HepG2 (cell line): ENCODE measurements at regions not wholly inside any gene's neighbourhood (a gene's known extent, or its start where the extent isn't known, plus 50 kb on each side); places are given as distances from the start of the nearest gene placed in this dataset.

Source experiments
- ATAC-seq: fragments of 200-7000 bp; cut with Tn5 transposase; 3 replicates; pipeline ENCODE4 v1.9.1; 2020; ENCODE audit warnings: mild to moderate bottlenecking, moderate library complexity
- BruUV-seq: library from RNA; stranded (reverse); fragments of 400-500 nt; replicated peaks from 2 replicates; lab custom pipeline; 2021; lab: Mats Ljungman, UMichigan
- CTCF ChIA-PET: fragments of 300-600 bp; formaldehyde crosslinking; extraction: SDS; loops from one replicate; lab custom pipeline; 2021; ENCODE audit warnings: low total read pairs, inconsistent platforms, low intra/inter-chr PET ratio; lab: Yijun Ruan, JAX
- POLR2A ChIA-PET: fragments of 350-600 bp; sonication (Branson Sonifier 250); formaldehyde crosslinking; loops from one replicate; lab custom pipeline; 2020; ENCODE audit warnings: antibody characterized with exemption, inconsistent platforms; lab: Yijun Ruan, JAX
- DNase-seq: peaks from one replicate; pipeline ENCODE4 v3.0.0-alpha.2; 2015; ENCODE audit warnings: low spot score
- FAIRE-seq: peaks from 3 replicates; lab custom pipeline; 2011; peaks lifted over from hg19 to GRCh38; lab: Jason Lieb, UNC
- H2AFZ ChIP-seq: one replicate; pipeline ENCODE4 v1.6.1; 2011; ENCODE audit warnings: low read length, inconsistent platforms
- H3K27ac ChIP-seq: fragments of 300-600 bp; 3 replicates; pipeline ENCODE4 v1.8.0; 2011; ENCODE audit warnings: mixed run types, mild to moderate bottlenecking, mixed read lengths, low read length, inconsistent platforms; ENCODE audit not compliant: insufficient read depth; ENCODE audit errors: extremely low read length
- H3K27me3 ChIP-seq, 2 experiments: fragments of 200-600 bp in 1 of 2; 2 replicates in 1 of 2; 3 replicates in 1 of 2; pipeline versions ENCODE4 v1.6.0 to v1.8.0; 2011; ENCODE audit warnings: low read length in 2 of 2, mild to moderate bottlenecking in 2 of 2, moderate library complexity in 2 of 2, inconsistent platforms in 1 of 2; ENCODE audit not compliant: insufficient read depth in 2 of 2, control insufficient read depth in 1 of 2
- H3K36me3 ChIP-seq, 2 experiments: fragments of 200-600 bp in 1 of 2; replicated peaks in 1 of 2; 2 replicates in 1 of 2; 3 replicates in 1 of 2; pipeline versions ENCODE4 v1.5.1 to v1.8.0; 2011; ENCODE audit warnings: low read length in 2 of 2, inconsistent platforms in 1 of 2; ENCODE audit not compliant: insufficient read depth in 2 of 2, control insufficient read depth in 1 of 2
- H3K4me1 ChIP-seq: 2 replicates; pipeline ENCODE4 v1.5.1; 2012; ENCODE audit warnings: low read length, inconsistent platforms; ENCODE audit not compliant: insufficient read depth
- H3K4me2 ChIP-seq: 2 replicates; pipeline ENCODE4 v1.6.0; 2011; ENCODE audit warnings: low read depth, low read length, inconsistent platforms
- H3K4me3 ChIP-seq, 3 experiments: fragments of 200-600 bp in 1 of 3; sonication (generic), shearing (Covaris generic) in 1 of 3; replicated peaks in 1 of 3; 2 replicates each; pipeline ENCODE4 v1.5.1; 2011 to 2016; ENCODE audit warnings: low read length in 3 of 3, inconsistent platforms in 2 of 3, low read depth in 2 of 3, mild to moderate bottlenecking in 2 of 3, control low read depth in 1 of 3, mixed read lengths in 1 of 3; ENCODE audit not compliant: insufficient read depth in 1 of 3
- H3K79me2 ChIP-seq: one replicate; pipeline ENCODE4 v1.6.1; 2011; ENCODE audit warnings: low read length, inconsistent platforms; ENCODE audit not compliant: insufficient read depth
- H3K9ac ChIP-seq: 2 replicates; pipeline ENCODE4 v1.6.0; 2011; ENCODE audit warnings: mild to moderate bottlenecking, low read depth, low read length, inconsistent platforms; ENCODE audit not compliant: insufficient read depth
- H3K9me3 ChIP-seq: 2 replicates; pipeline ENCODE4 v1.5.1; 2012; ENCODE audit warnings: mild to moderate bottlenecking, low read length
- H4K20me1 ChIP-seq: 2 replicates; pipeline ENCODE4 v1.6.0; 2011; ENCODE audit warnings: inconsistent platforms, mild to moderate bottlenecking, low read length, moderate library complexity; ENCODE audit not compliant: insufficient read depth
- ZNF296 ChIP-seq: sonication (generic); formaldehyde crosslinking; conservative IDR thresholded peaks from 2 replicates; pipeline ENCODE4 v1.5.0; 2020; ENCODE audit warnings: mild to moderate bottlenecking, missing genetic modification reagents
- ZNF350 ChIP-seq: sonication (generic); formaldehyde crosslinking; IDR thresholded peaks from 2 replicates; pipeline ENCODE4 v1.4.0; 2020; ENCODE audit warnings: mild to moderate bottlenecking, low read depth, missing genetic modification reagents, borderline replicate concordance
- ZNF607 ChIP-seq: sonication (generic); formaldehyde crosslinking; IDR thresholded peaks from 2 replicates; pipeline ENCODE4 v1.5.1; 2020; ENCODE audit warnings: missing genetic modification reagents, mild to moderate bottlenecking, borderline replicate concordance
- WGBS: methylation state at CpG from one replicate; pipeline ENCODE4 v1.1.6; 2017; ENCODE audit warnings: low lambda C conversion rate; 5-methylcytosine and 5-hydroxymethylcytosine counted together
- in situ Hi-C: cut with HindIII; loops from 2 replicates; pipeline ENCODE4 v1.10.0; 2017; ENCODE audit warnings: low pct_unique_long_range_greater_than_20kb; ENCODE audit not compliant: extremely low pct_ligation_motif_present
- intact Hi-C: fragments of 100-400 bp; cut with micrococcal nuclease; formaldehyde crosslinking; loops from one replicate; pipeline ENCODE4 v1.10.0; 2022; ENCODE audit not compliant: unreplicated experiment
- TF ChIP-seq, protein P1 (sequence below): sonication (generic); formaldehyde crosslinking; IDR thresholded peaks from 2 replicates; pipeline ENCODE4 v1.4.0; 2020; ENCODE audit warnings: mild to moderate bottlenecking, missing genetic modification reagents
- TF ChIP-seq, protein P2 (sequence below): sonication (generic); formaldehyde crosslinking; IDR thresholded peaks from one replicate; pipeline ENCODE4 v1.5.1; 2020; ENCODE audit warnings: mild to moderate bottlenecking, missing genetic modification reagents; ENCODE audit errors: not compliant biosample characterization

DNA sequence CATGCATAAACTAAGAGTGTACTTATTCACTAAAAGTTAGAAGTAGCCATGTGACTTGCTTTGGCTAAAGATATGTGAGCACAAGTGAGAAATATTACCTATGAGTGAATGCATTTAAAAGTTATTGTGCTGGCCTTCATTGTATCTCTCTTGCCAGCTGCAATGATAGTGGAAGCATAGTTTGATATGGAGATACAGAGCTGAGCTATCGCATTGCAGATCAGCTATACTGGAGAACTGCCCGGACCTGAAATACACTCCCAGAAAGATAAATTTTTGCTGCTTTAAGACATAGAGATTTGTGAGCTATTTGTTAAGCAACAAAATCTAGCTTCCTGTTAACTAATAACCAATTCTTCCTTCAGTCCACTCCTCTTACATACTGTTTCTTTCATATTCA, 571.1 kb downstream of the CPS1 start:
- no peaks in the 10 kb centered on the region for H3K36me3 ChIP-seq
- H4K20me1 ChIP-seq, result no peaks in the 10 kb centered on the region
- H2AFZ ChIP-seq, result no peak overlapping the region
- intact Hi-C loops, result no loop called here
- no peak overlapping the region for H3K4me3 ChIP-seq
- H3K4me1 ChIP-seq, result no peaks in the 10 kb centered on the region
- no peak overlapping the region for H3K27ac ChIP-seq
- no peak overlapping the region for H3K4me2 ChIP-seq
- no TSS peak for BruUV-seq
- no peaks in the 10 kb centered on the region for H3K9me3 ChIP-seq
- H3K79me2 ChIP-seq, result no peaks in the 10 kb centered on the region
- TF ChIP-seq ZNF607 (CRISPR knock-in tag) (no peak), ZNF296 (CRISPR knock-in tag) (no peak), ZNF350 (CRISPR knock-in tag) (no peak)
- TF ChIP-seq, protein P1, sequence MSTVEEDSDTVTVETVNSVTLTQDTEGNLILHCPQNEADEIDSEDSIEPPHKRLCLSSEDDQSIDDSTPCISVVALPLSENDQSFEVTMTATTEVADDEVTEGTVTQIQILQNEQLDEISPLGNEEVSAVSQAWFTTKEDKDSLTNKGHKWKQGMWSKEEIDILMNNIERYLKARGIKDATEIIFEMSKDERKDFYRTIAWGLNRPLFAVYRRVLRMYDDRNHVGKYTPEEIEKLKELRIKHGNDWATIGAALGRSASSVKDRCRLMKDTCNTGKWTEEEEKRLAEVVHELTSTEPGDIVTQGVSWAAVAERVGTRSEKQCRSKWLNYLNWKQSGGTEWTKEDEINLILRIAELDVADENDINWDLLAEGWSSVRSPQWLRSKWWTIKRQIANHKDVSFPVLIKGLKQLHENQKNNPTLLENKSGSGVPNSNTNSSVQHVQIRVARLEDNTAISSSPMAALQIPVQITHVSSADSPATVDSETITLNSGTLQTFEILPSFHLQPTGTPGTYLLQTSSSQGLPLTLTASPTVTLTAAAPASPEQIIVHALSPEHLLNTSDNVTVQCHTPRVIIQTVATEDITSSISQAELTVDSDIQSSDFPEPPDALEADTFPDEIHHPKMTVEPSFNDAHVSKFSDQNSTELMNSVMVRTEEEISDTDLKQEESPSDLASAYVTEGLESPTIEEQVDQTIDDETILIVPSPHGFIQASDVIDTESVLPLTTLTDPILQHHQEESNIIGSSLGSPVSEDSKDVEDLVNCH (CRISPR knock-in tag), result no peak
- TF ChIP-seq, protein P2, sequence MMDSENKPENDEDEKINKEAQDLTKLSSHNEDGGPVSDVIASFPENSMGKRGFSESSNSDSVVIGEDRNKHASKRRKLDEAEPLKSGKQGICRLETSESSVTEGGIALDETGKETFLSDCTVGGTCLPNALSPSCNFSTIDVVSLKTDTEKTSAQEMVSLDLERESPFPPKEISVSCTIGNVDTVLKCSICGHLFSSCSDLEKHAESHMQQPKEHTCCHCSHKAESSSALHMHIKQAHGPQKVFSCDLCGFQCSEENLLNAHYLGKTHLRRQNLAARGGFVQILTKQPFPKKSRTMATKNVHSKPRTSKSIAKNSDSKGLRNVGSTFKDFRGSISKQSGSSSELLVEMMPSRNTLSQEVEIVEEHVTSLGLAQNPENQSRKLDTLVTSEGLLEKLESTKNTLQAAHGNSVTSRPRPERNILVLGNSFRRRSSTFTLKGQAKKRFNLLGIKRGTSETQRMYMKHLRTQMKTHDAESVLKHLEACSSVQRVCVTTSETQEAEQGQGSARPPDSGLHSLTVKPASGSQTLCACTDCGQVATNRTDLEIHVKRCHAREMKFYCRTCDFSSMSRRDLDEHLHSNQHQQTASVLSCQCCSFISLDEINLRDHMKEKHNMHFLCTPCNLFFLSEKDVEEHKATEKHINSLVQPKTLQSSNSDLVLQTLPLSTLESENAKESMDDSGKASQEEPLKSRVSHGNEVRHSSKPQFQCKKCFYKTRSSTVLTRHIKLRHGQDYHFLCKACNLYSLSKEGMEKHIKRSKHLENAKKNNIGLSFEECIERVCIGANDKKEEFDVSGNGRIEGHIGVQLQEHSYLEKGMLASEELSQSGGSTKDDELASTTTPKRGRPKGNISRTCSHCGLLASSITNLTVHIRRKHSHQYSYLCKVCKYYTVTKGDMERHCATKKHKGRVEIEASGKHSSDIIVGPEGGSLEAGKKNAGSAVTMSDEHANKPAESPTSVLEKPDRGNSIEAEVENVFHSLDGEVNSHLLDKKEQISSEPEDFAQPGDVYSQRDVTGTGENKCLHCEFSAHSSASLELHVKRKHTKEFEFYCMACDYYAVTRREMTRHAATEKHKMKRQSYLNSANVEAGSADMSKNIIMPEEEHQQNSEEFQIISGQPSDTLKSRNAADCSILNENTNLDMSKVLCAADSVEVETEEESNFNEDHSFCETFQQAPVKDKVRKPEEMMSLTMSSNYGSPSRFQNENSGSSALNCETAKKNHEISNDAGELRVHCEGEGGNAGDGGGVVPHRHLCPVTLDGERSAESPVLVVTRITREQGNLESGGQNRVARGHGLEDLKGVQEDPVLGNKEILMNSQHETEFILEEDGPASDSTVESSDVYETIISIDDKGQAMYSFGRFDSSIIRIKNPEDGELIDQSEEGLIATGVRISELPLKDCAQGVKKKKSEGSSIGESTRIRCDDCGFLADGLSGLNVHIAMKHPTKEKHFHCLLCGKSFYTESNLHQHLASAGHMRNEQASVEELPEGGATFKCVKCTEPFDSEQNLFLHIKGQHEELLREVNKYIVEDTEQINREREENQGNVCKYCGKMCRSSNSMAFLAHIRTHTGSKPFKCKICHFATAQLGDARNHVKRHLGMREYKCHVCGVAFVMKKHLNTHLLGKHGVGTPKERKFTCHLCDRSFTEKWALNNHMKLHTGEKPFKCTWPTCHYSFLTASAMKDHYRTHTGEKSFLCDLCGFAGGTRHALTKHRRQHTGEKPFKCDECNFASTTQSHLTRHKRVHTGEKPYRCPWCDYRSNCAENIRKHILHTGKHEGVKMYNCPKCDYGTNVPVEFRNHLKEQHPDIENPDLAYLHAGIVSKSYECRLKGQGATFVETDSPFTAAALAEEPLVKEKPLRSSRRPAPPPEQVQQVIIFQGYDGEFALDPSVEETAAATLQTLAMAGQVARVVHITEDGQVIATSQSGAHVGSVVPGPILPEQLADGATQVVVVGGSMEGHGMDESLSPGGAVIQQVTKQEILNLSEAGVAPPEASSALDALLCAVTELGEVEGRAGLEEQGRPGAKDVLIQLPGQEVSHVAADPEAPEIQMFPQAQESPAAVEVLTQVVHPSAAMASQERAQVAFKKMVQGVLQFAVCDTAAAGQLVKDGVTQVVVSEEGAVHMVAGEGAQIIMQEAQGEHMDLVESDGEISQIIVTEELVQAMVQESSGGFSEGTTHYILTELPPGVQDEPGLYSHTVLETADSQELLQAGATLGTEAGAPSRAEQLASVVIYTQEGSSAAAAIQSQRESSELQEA (CRISPR knock-in tag), result no peak
- 58% methylated on average over 2 of the region's 2 CpGs for WGBS
- ChIA-PET CTCF (no interaction called here), POLR2A (no interaction called here)
- H3K9ac ChIP-seq, result no peak overlapping the region
- no peak for DNase-seq
- no peak for FAIRE-seq
- no peak for ATAC-seq
- in situ Hi-C loops, result no loop called here
- H3K27me3 ChIP-seq, result no peaks in the 10 kb centered on the region
